ENCODE measurements at regions not wholly inside any gene's neighbourhood (a gene's known extent, or its start where the extent isn't known, plus 50 kb on each side); places are given as distances from the start of the nearest gene placed in this dataset.

DNA sequence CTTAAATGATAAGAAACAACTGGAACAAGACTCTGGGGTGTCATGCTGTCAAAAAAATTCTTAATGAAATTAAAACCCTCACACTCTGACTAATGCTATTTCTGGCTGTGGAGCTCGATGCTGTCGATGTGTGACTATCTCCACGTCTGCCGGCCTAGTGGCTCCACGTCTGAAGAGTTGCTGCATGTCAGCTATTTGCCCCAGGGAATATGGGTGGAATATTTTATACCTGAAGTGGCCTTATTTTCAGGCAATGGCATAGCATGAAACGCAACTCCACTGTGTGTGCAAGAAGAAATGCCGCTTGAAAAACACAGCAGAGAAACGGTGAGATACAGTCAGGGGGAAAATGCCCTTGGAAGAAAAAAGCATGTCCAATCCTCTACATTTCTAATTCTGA lies 50.9 kb upstream of the MGMT start:
- Mint-ChIP-seq H3K27me3 (ENCODE audit: insufficient read depth) (peaks cover 1% of the 10 kb centered on the region; the same call in 1 of the 2 replicates), H3K4me1 (ENCODE audit: low read depth) (0 out of 2 replicates have a peak, but pooled peaks cover 4% of the 10 kb centered on the region), H3K4me3 (no peak overlapping the region), H3K36me3 (ENCODE audit: low read depth) (no peaks in the 10 kb centered on the region), H3K9me3 (peaks cover 43% of the 10 kb centered on the region), H3K27ac (no peak overlapping the region)
- TF ChIP-seq, protein P1, sequence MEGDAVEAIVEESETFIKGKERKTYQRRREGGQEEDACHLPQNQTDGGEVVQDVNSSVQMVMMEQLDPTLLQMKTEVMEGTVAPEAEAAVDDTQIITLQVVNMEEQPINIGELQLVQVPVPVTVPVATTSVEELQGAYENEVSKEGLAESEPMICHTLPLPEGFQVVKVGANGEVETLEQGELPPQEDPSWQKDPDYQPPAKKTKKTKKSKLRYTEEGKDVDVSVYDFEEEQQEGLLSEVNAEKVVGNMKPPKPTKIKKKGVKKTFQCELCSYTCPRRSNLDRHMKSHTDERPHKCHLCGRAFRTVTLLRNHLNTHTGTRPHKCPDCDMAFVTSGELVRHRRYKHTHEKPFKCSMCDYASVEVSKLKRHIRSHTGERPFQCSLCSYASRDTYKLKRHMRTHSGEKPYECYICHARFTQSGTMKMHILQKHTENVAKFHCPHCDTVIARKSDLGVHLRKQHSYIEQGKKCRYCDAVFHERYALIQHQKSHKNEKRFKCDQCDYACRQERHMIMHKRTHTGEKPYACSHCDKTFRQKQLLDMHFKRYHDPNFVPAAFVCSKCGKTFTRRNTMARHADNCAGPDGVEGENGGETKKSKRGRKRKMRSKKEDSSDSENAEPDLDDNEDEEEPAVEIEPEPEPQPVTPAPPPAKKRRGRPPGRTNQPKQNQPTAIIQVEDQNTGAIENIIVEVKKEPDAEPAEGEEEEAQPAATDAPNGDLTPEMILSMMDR (IDR thresholded peaks at IDR 0.05), result no peak
- DNase-seq, result no peak

DNA sequence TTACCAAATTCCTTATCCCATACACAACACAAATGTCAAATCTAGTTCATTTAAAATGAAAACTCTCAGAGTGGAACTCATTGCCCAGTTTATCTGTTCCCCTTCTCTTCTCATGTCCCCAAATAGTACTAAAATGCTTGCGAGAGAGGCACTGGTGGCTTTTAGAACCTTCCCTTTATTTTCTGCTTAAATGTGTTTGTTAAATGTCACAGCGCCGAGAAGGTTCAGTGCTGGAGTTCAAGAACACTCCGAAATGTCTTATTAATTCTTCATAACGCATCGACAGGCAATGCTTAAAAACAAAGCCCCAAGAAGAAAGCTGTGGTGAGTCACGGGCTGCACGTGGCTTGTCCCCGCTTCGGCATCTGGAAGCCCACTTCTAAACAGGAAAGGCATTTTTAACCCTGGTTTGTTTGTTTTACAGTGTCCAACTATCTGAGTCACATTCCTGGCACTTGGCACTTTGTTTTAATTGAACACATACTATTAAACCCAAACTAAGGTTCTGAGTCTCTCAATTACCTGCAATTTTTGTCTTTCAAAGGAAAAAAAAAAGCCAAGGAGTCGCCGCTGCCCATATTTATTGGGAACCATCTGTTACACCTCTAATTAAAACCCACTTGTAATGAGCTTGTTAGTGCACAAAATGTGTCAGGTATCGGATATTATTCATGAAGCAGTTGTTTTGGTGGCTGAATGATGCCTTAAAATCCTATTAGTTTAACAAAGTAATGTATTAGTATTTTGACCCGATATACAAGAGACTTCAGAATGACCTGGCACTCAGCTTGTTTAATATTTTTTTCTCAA lies 49.9 kb upstream of the MGMT start:
- Mint-ChIP-seq H3K4me3 (0 out of 2 replicates have a peak overlapping the region, but pooled peaks have one; percentile 2), H3K4me1 (ENCODE audit: low read depth) (0 out of 2 replicates have a peak, but pooled peaks cover 4% of the 10 kb centered on the region), H3K9me3 (peaks cover 38% of the 10 kb centered on the region), H3K27me3 (ENCODE audit: insufficient read depth) (peaks cover 1% of the 10 kb centered on the region; the same call in 1 of the 2 replicates), H3K27ac (no peak overlapping the region), H3K36me3 (ENCODE audit: low read depth) (no peaks in the 10 kb centered on the region)
- TF ChIP-seq, protein P1 (IDR thresholded peaks at IDR 0.05), result no peak
- DNase-seq, result peak; percentile 4

All from HFFc6 (cell line).